Tibial nerve (tissue), 4 donors: ENCODE measurements at regions not wholly inside any gene's neighbourhood (a gene's known extent, or its start where the extent isn't known, plus 50 kb on each side); places are given as distances from the start of the nearest gene placed in this dataset.

Source experiments
- DNase-seq, 2 donors: peaks; one replicate each; pipeline ENCODE4 v3.0.0-alpha.2; 2019; ENCODE audit warnings: low spot score in 2 of 2
- H3K27ac ChIP-seq, 4 donors: fragments of 200-600 bp; sonication (generic) in 3 of 4; one replicate each; pipeline ENCODE4 v1.5.1; 2017 to 2019; ENCODE audit warnings: mild to moderate bottlenecking in 1 of 4
- H3K27me3 ChIP-seq, 2 donors: fragments of 200-600 bp; sonication (generic) in 1 of 2; one replicate each; pipeline versions ENCODE4 v1.5.1 to v1.6.0; 2017 to 2019
- H3K36me3 ChIP-seq, 3 donors: fragments of 200-600 bp; sonication (generic); one replicate each; pipeline ENCODE4 v1.5.1; 2018 to 2019
- H3K4me1 ChIP-seq, 4 donors: fragments of 200-600 bp; sonication (generic) in 3 of 4; one replicate each; pipeline ENCODE4 v1.5.1; 2017 to 2019
- H3K4me3 ChIP-seq, 4 donors: fragments of 200-600 bp; sonication (generic) in 3 of 4; one replicate each; pipeline ENCODE4 v1.5.1; 2017 to 2019; ENCODE audit warnings: mild to moderate bottlenecking in 1 of 4, moderate library complexity in 1 of 4
- H3K9me3 ChIP-seq, 4 donors: fragments of 200-600 bp; sonication (generic) in 3 of 4; one replicate each; pipeline ENCODE4 v1.5.1; 2017 to 2019
- EP300 ChIP-seq, 2 donors: sonication (generic); formaldehyde crosslinking; IDR thresholded peaks; one replicate each; pipeline ENCODE4 v1.6.1; 2017; ENCODE audit warnings: antibody characterized with exemption in 2 of 2, mild to moderate bottlenecking in 1 of 2
- POLR2A ChIP-seq, 2 donors: fragments of 450-650 bp; IDR thresholded peaks; one replicate each; pipeline ENCODE4 v1.6.1; 2017; ENCODE audit warnings: antibody characterized with exemption in 2 of 2, mild to moderate bottlenecking in 2 of 2, moderate library complexity in 2 of 2
- WGBS, 2 donors: methylation state at CpG; one replicate each; pipeline ENCODE4 v1.1.5; 2018; 5-methylcytosine and 5-hydroxymethylcytosine counted together
- TF ChIP-seq, protein P1 (sequence below), 5 experiments: fragments of 200-600 bp in 3 of 5; fragments of 450-650 bp in 2 of 5; sonication (generic) in 3 of 5; IDR thresholded peaks; one replicate each; pipeline ENCODE4 v1.5.1; 2016 to 2019; ENCODE audit warnings: antibody characterized with exemption in 5 of 5, mild to moderate bottlenecking in 3 of 5, moderate library complexity in 2 of 5

DNA sequence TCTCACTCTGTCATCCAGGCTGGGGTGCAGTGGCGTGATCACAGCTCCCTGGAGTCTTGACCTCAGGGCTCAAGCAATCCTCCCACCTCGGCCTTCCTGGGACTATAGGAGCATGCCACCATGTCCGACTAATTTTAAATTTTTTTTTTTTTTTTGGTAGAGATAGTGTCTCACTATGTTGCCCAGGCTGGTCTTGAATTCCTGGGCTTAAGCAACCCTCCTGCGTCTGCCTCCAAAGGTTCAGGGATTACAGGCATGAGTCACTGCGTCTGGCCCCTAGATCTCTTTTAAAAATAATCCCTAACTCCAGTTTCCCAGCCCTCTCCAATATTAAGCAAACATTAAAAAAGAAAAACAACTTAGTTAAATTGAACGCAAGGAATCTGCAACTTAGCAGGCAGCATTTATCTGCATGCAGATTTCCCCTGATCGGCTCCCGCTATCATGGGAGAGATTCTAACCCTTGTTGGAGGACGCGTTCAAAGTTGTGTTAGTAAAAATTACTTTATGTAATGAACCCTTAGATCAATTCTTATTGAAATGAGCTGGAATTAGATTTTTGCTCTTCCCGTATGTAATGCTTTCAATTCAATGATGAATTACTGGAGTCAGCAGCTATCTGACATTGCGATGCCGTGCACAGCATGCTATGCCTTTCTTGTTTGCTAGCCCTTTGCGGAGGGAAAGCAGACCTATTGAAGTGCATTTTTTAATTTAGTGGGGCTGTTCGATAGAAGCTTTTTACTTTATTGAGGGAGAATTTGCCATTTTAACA lies 171.7 kb downstream of the HAPSTR1 start:
- H3K9me3 ChIP-seq: peaks cover 0 to 12% (median 0%) of the 10 kb centered on the region in 4 donors
- no peaks in the 10 kb centered on the region for H3K27me3 ChIP-seq
- TF ChIP-seq EP300 (IDR thresholded peaks at IDR 0.05) (no peak), POLR2A (IDR thresholded peaks at IDR 0.05) (no peak)
- TF ChIP-seq, protein P1, sequence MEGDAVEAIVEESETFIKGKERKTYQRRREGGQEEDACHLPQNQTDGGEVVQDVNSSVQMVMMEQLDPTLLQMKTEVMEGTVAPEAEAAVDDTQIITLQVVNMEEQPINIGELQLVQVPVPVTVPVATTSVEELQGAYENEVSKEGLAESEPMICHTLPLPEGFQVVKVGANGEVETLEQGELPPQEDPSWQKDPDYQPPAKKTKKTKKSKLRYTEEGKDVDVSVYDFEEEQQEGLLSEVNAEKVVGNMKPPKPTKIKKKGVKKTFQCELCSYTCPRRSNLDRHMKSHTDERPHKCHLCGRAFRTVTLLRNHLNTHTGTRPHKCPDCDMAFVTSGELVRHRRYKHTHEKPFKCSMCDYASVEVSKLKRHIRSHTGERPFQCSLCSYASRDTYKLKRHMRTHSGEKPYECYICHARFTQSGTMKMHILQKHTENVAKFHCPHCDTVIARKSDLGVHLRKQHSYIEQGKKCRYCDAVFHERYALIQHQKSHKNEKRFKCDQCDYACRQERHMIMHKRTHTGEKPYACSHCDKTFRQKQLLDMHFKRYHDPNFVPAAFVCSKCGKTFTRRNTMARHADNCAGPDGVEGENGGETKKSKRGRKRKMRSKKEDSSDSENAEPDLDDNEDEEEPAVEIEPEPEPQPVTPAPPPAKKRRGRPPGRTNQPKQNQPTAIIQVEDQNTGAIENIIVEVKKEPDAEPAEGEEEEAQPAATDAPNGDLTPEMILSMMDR (IDR thresholded peaks at IDR 0.05): no peak
- no peak for DNase-seq
- no peaks in the 10 kb centered on the region for H3K36me3 ChIP-seq
- 75 to 79% methylated on average over 15 of the region's 15 CpGs for WGBS, 2 donors
- H3K27ac ChIP-seq: no peak overlapping the region
- no peak overlapping the region for H3K4me3 ChIP-seq
- H3K4me1 ChIP-seq: peaks cover 0 to 6% (median 0%) of the 10 kb centered on the region in 4 donors

DNA sequence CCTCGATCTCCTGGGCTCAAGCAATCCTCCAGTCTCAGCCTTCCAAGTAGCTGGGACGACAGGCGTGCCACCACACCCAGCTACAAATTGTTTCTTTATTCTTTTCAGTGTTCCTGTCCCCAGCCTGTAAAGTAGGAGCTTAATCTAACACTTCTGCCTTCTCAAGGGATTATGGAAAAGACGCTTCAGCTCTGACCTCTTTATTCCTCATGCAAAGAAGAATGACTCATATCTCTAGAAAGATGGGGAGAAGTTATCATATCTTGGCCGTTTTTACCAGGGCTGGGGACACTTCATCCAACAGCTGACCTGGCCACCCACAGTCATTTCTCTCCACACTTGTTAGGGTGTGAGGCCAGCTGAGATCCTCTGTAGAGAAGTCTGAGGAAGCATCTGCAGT lies 172.6 kb downstream of the HAPSTR1 start:
- H3K9me3 ChIP-seq: peaks cover 0 to 12% (median 0%) of the 10 kb centered on the region in 4 donors
- H3K36me3 ChIP-seq: no peaks in the 10 kb centered on the region
- TF ChIP-seq, protein P1 (IDR thresholded peaks at IDR 0.05): no peak
- TF ChIP-seq EP300 (IDR thresholded peaks at IDR 0.05): no peak
- no peak for TF ChIP-seq POLR2A (IDR thresholded peaks at IDR 0.05)
- H3K4me3 ChIP-seq: no peak overlapping the region
- DNase-seq: no peak
- no peak overlapping the region for H3K27ac ChIP-seq
- WGBS, 2 donors: 44 to 57% methylated on average over 5 of the region's 5 CpGs
- H3K4me1 ChIP-seq: peaks cover 0 to 6% (median 0%) of the 10 kb centered on the region in 4 donors
- H3K27me3 ChIP-seq: no peaks in the 10 kb centered on the region

DNA sequence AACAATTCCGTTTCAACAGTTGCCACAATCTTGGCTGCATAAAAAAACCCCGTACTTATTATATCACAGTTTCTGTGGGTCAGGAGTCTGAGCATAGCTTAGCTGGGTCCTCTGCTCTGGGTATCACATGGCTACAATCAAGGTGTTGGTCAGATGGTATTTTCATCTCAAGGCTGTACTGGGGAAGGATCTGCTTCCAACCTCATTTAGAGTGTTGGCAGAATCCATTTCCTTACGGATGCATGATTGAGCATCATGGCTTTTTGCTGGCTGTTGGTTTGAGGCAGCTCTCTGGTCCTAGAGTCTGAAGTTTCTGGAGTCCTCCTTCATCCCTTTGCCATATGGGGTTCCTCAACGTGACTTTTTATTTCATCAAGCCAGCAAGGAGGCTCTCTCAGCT lies 177.0 kb downstream of the HAPSTR1 start:
- no peaks in the 10 kb centered on the region for H3K4me1 ChIP-seq
- no peaks in the 10 kb centered on the region for H3K36me3 ChIP-seq
- no peak overlapping the region for H3K27ac ChIP-seq
- TF ChIP-seq POLR2A (IDR thresholded peaks at IDR 0.05) (no peak), EP300 (IDR thresholded peaks at IDR 0.05) (no peak)
- TF ChIP-seq, protein P1 (IDR thresholded peaks at IDR 0.05): no peak
- peaks cover 0 to 16% (median 0%) of the 10 kb centered on the region in 4 donors for H3K9me3 ChIP-seq
- no peak overlapping the region for H3K4me3 ChIP-seq
- H3K27me3 ChIP-seq: no peaks in the 10 kb centered on the region
- WGBS, 2 donors: 74% methylated on average over 4 of the region's 4 CpGs
- no peak for DNase-seq

DNA sequence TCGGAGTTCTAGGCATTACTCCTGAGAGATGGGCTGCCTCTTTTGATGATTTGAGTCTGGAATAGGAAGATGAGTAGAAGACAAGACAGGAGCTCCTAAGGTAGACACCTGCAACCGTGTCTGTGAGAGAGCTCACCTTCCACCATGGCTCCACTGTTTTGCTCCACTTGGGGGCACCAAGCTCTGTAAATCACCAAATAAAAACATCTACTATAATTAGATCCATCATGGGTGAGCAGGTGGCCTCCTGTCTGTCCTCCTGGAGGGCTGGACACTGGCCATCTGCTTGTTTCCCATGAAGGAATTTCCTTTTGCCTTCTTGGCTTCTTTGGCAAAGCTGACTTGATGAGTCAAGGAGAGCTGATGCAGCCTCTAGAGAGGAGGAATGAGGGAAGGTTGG lies 179.0 kb downstream of the HAPSTR1 start:
- no peaks in the 10 kb centered on the region for H3K36me3 ChIP-seq
- 76 to 91% methylated on average over 2 of the region's 2 CpGs for WGBS, 2 donors
- no peak for TF ChIP-seq EP300 (IDR thresholded peaks at IDR 0.05)
- no peak for TF ChIP-seq POLR2A (IDR thresholded peaks at IDR 0.05)
- TF ChIP-seq, protein P1 (IDR thresholded peaks at IDR 0.05): no peak

DNA sequence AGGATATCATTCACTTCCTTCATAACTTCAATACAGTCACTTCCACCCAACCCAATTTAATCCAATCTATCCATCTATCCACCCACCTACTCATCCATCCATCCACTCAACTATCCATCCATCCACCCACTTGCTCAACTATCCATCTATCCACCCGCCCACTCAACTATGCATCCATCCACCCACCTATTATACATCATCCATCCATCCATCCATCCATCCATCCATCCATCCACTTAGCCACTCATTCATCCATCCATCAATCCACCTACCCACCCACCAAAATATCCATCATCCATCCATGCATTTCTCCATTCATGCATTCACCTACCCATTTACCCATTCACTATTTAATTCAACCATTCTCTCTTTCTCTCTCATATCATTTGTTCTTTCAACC lies 179.5 kb downstream of the HAPSTR1 start:
- no peak for DNase-seq
- 90 to 94% methylated on average over 1 of the region's 1 CpG for WGBS, 2 donors
- Histone ChIP-seq H3K36me3 (no peaks in the 10 kb centered on the region), H3K4me3 (no peak overlapping the region), H3K4me1 (no peaks in the 10 kb centered on the region), H3K27me3 (no peaks in the 10 kb centered on the region), H3K27ac (no peak overlapping the region), H3K9me3 (peaks cover 0 to 13% (median 0%) of the 10 kb centered on the region in 4 donors)
- TF ChIP-seq, protein P1 (IDR thresholded peaks at IDR 0.05): no peak
- TF ChIP-seq POLR2A (IDR thresholded peaks at IDR 0.05): no peak
- no peak for TF ChIP-seq EP300 (IDR thresholded peaks at IDR 0.05)

More for the DNA sequence above, 179.0 kb downstream of the HAPSTR1 start:
- Histone ChIP-seq H3K4me3 (no peak overlapping the region), H3K9me3 (peaks cover 0 to 16% (median 0%) of the 10 kb centered on the region in 4 donors), H3K27ac (no peak overlapping the region), H3K4me1 (no peaks in the 10 kb centered on the region), H3K27me3 (no peaks in the 10 kb centered on the region)
- DNase-seq: no peak
